Spleen (tissue), 7 donors: ENCODE measurements at regions not wholly inside any gene's neighbourhood (a gene's known extent, or its start where the extent isn't known, plus 50 kb on each side); places are given as distances from the start of the nearest gene placed in this dataset.

ENCODE experiments used
- POLR2A ChIP-seq, 3 donors: fragments of 450-650 bp; IDR thresholded peaks; one replicate each; pipeline ENCODE4 v1.5.1; 2017; ENCODE audit warnings: antibody characterized with exemption in 3 of 3, mild to moderate bottlenecking in 1 of 3
- POLR2AphosphoS5 ChIP-seq, 3 donors: sonication (generic); formaldehyde crosslinking; IDR thresholded peaks; one replicate each; pipeline ENCODE4 v1.5.1; 2017; ENCODE audit warnings: antibody characterized with exemption in 3 of 3
- TF ChIP-seq, protein P1 (sequence below), 11 experiments: fragments of 200-600 bp in 7 of 11; fragments of 450-650 bp in 4 of 11; sonication (generic) in 4 of 11; IDR thresholded peaks in 8 of 11; conservative IDR thresholded peaks in 3 of 11; 1 replicate in 7 of 11; 2 replicates in 4 of 11; pipeline versions ENCODE4 v1.4.0 to v1.8.0; 2016 to 2021; ENCODE audit warnings: antibody characterized with exemption in 11 of 11, inconsistent platforms in 4 of 11, mild to moderate bottlenecking in 1 of 11
- donor health status: DM: no; HTN: no; CAD: no; lungs with moderate emphysema.
- donor health status: DM: no; HTN: no; CAD: no.
- donor health status: DM: no; HTN: no; CAD: no.

- TF ChIP-seq, protein P1, sequence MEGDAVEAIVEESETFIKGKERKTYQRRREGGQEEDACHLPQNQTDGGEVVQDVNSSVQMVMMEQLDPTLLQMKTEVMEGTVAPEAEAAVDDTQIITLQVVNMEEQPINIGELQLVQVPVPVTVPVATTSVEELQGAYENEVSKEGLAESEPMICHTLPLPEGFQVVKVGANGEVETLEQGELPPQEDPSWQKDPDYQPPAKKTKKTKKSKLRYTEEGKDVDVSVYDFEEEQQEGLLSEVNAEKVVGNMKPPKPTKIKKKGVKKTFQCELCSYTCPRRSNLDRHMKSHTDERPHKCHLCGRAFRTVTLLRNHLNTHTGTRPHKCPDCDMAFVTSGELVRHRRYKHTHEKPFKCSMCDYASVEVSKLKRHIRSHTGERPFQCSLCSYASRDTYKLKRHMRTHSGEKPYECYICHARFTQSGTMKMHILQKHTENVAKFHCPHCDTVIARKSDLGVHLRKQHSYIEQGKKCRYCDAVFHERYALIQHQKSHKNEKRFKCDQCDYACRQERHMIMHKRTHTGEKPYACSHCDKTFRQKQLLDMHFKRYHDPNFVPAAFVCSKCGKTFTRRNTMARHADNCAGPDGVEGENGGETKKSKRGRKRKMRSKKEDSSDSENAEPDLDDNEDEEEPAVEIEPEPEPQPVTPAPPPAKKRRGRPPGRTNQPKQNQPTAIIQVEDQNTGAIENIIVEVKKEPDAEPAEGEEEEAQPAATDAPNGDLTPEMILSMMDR (IDR thresholded peaks at IDR 0.05 in 8 of 11, conservative IDR thresholded peaks at IDR 0.05 in 3 of 11): no peak
- TF ChIP-seq POLR2AphosphoS5 (IDR thresholded peaks at IDR 0.05) (no peak), POLR2A (IDR thresholded peaks at IDR 0.05) (no peak)
Measured at GRCh38 chr15:97077975-97078374, 747.5 kb downstream of the NR2F2 start.
